HG03175 (cell line): ENCODE measurements at regions not wholly inside any gene's neighbourhood (a gene's known extent, or its start where the extent isn't known, plus 50 kb on each side); places are given as distances from the start of the nearest gene placed in this dataset.
"Not testable (repeated sequence)": the region's sequence is repeated elsewhere in the genome, so short reads cannot be mapped to it uniquely, and the experiment has no call there.

Experiments
- ATAC-seq: cut with Tn5 transposase; IDR thresholded peaks from one replicate; pipeline ENCODE4 v1.9.1; 2021; ENCODE audit warnings: mild to moderate bottlenecking, moderate library complexity; ENCODE audit not compliant: unreplicated experiment

DNA sequence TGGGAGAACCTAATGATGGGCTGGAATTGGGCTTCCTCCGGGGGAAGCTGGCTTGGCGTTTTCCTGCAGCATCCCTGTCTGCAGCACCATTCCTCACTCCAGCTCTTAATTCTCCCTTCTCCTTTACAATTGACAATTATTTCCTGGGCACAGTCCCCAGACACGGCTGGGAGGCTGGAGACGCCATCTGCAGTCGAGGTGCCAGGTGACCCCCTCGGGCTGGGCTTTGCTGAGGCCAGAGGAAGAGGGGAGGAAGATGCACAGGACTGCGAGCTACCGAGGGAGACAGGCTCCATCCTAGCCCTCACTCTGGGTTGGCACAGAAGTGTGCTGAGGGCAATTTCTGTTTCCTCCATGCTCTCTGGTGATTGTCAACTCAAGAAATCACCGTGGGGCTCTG, 453.8 kb downstream of the PTPRU start:
- ATAC-seq = no peak

DNA sequence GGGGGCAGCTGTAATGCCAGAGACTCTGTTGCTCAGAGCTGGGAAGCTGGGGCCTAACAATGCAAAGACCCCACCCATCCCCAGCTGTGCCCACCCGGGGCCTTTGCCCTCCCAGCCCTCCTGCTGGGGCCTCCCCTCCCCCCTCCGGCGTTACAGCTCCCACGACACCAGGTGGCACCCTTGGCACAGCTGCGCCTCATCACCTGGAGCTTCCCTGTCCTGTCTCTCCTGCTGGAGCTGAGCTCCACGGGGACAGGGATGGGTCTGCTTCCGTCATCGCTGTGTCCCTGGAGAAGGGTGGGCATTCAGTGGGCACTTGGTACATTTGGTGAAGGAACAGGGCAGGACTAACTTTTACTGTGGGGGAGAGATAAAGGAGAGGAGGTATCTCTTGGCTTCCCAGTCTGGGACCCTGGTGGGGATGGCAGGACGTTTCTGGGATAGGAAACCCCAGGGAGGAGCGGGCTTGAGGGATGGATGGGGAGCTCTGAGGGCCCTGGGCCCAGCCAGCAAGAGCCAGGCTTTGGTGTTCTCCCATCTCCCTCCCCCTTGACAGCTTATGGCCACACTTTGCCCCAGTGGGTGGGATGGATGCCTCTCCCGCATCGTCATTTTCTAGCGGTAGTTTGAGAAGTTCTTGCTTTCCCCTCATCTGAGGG, 453.2 kb downstream of the PTPRU start:
- no peak for ATAC-seq

GRCh38 chr1:29688471-29689365, 452.4 kb downstream of the PTPRU start:
- no peak for ATAC-seq

GRCh38 chr1:29687601-29688244, 451.4 kb downstream of the PTPRU start:
- ATAC-seq = no peak

DNA sequence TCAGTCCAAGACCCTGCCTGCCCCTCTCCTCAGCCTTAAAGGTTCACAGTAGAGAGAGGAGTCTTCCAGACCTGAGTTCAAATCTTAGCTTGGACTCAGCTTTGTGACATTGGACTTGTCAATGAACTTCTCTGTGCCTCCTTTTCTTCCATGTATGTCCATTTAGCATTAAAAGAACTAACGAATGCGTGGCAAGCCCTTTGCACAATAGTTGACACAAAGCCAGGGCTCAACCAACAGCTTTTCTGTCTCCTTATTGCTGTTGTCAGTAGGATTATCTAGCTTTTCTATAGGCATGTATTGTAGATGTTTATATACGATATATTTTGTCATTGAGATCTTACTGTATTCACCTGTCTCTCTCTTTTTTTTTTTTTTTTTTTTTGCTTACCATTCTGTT, 450.8 kb downstream of the PTPRU start:
- ATAC-seq = no peak

DNA sequence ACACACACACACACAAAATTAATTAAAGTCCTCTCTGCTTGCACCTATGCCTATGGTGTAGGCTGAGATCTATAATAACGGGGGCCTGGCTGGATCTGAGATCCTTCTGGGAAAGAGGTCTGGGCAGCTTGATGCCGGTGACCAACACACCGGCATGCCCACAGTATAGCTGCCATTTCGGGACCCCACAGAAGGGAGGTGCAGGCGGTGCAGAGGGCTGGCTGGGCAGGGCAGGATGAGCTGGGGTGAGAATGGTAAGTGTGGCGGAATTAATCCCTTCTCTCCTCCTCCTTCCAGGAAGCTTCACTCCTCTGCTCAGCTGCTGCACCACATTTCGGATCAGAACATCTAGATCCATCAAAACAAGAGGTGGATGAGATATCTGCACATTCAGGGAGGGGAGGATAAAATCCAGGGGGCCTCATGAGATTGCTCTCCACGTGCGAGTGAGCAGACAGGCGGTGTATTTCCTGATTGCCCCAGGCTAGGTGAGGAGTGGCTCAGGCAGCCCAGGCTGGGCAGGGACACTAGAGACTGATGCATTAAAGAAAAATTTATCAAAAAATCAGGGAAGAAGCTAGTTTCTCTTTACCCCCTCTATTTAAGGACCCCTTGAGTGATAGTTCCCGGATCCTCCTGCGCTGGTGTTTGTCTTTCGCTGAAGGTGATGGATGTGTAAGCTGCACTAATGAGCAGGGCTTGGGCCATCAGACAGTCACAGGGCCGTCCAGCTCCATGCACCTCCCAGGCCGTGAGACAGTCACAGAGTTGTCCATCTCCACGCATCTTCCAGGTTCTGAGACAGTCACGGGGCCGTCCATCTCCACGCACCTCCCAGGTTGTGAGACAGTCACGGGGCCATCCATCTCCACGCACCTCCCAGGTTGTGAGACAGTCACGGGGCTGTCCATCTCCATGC, 449.9 kb downstream of the PTPRU start:
- ATAC-seq = no peak

DNA sequence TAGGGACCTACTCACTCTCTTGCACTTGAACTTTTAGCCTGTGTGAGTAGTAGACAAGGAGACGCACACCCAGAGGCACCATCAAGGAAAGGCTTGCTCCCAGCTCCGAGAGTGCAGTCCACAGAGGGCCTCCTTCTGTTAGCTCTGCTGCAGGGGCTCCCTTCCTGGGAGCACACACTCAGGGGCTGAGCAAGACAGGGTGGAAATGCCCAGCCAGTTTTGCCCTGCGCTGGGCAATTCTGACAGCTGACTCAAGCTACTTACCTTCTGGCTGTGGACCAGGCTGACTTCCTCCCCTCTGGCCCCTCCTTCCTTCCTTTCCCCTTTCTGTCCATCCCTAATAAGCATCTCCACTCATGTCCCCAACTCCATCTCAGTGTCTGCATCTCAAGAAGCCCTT, 449.1 kb downstream of the PTPRU start:
- ATAC-seq = no peak

GRCh38 chr1:29684141-29684540, 447.8 kb downstream of the PTPRU start:
- ATAC-seq = no peak

DNA sequence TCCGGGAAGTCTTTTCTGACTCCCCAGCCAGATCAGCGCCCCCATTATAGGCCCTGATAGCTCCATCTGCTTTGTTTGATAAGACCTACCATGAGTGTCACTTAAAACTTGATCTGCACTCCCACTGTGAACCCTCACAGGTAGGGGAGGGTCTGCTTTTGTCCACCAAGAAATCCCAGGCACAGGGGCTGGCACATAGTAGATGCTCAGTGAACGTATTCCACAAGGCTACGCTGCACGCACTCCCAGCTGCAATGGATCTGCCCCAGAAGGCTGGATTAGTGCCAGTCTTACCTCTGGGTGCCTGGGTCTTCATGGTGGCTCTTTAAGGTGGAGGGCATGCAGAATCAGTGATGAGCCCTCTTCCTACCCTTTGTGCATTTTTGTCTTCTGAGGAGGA, 447.1 kb downstream of the PTPRU start:
- ATAC-seq = no peak

- ATAC-seq = no peak
Observed at GRCh38 chr1:29682919-29683295, 446.6 kb downstream of the PTPRU start.

DNA sequence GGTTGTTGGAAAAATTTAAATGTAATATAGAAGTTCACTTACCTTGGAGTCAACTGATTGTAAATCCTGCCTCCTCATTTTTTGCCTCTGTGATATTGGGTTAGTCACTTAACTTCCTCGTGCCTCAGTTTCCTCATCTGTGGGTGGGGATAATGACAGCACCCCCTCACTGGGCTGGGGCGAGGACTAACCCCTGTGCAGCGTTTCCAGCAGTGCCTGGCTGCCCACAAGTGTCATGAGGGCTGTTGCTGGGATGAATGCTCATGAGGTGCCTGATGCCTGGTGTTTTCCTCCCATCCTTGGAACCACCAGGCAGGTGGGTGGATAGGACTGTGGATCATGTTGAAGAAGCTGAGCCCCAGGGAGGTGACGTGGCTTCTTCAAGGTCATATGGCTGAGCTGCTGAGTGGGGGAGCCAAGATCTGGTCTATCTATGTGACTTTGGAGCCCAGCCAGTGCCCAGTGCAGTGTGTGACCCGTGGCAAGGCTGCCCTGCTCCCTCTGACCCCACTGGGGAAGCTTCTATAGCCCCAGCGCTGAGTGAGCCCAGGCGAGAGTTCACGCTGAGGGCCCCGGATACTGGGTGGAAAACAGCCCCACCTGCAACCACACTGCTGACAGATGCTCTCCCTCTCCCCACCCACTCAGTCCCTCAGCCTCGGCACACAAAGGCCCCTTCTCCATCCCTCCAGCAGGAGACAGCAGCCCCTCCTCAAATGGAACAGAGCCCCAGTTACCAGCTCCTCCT, 446.0 kb downstream of the PTPRU start:
- no peak for ATAC-seq

- not testable (repeated sequence) for ATAC-seq
Observed at GRCh38 chr1:29681416-29681815, 445.1 kb downstream of the PTPRU start.

DNA sequence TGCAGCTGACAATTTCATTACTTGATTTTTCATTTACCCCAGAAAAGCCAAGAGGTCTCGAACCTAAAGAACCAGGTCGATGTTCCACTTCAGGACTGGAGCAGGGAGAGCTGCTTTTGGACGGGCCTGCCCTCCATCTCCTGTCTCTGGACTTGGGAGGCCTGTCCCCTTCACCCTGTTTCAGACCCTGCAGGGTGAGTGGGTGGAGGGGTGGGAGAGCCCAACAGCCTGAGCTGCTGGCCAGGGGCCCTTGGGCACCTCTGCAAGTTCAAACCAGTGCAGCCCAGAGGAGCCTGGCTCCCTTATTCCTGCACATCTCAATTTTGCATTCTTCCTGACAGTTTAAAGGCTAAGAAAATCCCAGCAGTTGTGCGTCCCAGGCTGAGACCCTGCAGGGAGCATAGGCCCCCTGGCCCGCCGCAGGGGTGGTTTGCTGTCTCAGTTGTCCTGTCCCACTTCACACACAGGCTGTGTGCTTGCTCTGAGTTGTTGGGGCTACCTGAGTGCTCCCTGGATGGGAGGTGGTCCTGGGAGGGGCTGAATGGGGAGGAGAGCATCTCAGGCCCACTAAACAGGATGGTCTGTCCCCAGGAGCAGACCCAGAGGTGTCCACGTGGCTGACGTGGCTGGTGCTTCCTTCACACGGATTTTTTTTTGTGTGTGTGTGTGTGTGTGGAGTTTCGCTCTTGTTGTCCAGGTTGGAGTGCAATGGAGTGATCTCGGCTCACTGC, 443.7 kb downstream of the PTPRU start:
- ATAC-seq = no peak

- ATAC-seq = no peak
Observed at GRCh38 chr1:29679316-29679715, 443.0 kb downstream of the PTPRU start.

DNA sequence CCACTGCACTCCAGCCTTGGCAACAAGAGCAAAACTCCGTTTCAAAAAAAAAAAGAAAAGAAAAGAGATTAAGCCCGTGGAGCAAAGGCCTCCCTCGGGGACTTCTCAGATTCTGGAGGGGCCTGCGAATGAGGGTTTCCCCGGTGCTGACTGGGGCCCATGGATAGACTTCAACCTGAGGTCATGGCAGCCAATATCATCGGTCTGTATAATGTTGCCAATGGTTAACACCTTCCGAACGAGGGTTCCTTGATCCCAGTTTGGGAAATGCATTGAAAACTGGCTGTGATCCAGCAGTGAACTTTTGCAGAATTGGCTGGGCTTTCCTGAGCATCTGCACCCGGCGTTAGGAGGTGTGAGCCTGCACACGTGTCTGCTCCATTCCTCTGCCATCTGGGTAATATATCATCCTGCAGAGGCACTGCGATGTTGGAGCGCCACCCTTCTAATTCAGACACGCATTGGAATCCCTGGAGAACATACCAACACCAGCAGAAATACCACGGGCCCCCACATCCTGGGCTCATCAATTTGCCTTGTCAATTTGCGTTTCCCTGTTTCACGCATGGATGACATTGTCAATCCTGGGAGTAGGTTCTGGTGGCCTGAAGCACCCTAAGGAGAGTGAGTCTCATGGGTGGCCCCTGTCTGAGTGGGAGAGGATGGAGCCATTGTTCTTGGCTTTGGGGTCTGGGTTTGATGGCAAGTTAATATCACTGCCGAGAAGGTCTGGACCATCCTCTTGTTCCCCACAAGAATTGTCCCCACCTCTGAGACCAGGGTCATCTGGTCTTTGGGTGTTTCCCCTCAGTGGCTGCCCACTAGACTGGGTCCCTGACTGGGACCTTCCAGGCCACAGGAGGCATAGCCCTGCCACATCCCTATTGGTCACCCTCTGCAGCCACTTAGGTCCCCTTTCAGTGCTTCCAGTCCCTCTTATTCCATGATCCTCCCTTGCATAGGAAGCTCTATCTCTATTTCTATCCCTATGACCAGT, 441.0 kb downstream of the PTPRU start:
- ATAC-seq = no peak

GRCh38 chr1:29676496-29676895, 440.2 kb downstream of the PTPRU start:
- ATAC-seq = no peak

- no peak for ATAC-seq
Observed at GRCh38 chr1:29675481-29676263, 439.4 kb downstream of the PTPRU start.
